Activated T-cell treated with anti-CD3 and anti-CD28 coated beads, Interleukin-2, amount 50 U/mL, for 48 hours (primary cell): ENCODE measurements at regions not wholly inside any gene's neighbourhood (a gene's known extent, or its start where the extent isn't known, plus 50 kb on each side); places are given as distances from the start of the nearest gene placed in this dataset.
"Not testable (repeated sequence)": the region's sequence is repeated elsewhere in the genome, so short reads cannot be mapped to it uniquely, and the experiment has no call there.

ENCODE experiments used
- DNase-seq, 2 experiments: peaks; one replicate each; pipeline ENCODE4 v3.0.0-alpha.2; 2020

DNA sequence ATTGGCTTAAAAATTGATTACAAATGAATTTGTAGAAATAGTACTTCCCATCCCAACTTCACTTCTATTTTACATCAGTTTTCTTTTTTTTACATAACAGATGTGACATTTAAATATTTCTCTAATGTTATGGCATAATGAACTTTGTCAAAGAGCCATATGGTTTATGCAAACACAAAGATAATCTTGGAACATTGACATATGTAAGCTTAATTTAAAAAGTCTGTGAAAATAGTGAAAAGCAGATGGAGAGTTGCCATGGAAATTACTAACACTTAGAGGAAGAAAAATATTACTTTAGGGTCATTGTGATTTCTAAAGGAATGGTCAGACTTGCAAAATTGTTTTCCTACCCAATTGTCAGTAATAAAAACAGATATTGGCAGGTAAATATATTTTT, 232.4 kb downstream of the AEBP2 start:
- DNase-seq, result no peak

DNA sequence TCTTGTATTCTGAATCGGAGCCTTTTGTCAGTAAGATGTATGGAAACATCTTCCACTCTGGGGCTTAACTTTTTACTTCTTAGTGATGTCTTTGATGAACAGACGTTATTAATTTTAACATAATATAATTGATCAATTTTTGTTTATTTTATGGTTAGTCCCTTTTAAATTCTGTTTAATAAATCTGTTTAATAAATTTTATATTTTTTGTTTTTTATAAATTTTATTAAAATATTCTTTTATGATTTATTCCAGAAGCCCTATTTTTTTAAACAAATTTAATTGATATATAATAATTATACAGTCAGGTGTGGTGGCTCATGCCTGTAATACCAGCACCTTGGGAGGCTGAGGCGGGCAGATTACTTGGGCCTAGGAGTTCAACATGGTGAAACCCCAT, 235.1 kb downstream of the AEBP2 start:
- no peak for DNase-seq

DNA sequence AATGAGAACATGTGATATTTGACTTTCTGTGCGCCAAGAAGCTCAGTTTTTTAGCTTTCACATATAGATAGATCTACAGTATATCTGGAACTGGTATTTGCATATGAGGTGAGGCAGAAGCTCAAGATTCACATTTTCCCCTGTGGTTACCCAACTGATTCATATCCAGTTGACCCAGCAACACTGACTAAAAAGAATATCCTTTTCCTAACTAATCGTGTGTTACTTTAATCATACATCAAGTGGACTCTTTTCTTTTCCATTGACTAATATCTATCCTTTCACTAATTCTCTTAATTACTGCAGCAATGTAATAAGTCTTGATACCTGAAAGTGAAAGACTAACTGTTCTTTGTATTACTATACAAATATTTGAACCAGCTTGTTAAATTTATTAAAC, 236.1 kb downstream of the AEBP2 start:
- DNase-seq, result no peak

DNA sequence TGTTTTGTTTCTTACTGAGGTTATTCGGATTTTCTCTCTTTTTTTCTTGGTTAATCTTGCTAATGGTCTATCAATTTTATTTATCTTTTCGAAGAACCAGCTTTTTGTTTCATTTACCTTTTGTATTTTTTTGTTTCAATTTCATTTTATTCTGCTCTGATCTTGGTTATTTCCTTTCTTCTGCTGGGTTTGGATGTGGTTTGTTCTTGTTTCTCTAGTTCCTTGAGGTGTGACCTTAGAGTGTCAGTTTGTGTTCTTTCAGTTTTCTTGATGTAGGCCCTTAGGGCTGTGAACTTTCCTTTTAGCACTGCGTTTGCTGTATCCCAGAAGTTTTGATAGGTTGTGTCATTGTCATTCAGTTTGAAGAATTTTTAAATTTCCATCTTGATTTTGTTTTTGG, 239.2 kb downstream of the AEBP2 start:
- not testable (repeated sequence) for DNase-seq

DNA sequence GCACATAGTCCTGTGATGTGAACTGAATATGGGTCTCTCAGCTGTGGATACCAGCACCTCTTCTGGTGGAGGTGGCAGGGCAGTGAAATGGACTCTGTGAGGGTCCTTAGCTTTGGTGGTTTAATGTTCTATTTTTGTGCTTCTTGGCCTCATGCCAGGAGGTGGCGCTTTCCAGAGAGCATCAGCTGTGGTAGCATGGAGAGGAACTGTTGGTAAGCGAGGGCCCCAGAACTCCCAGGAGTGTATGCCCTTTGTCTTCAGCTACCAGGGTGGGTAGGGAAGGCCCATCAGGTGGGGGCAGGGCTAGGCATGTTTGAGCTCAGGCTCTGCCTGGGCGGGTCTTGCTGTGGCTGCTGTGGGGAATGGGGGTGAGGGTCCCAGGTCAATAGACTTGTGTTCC, 241.7 kb downstream of the AEBP2 start:
- no peak for DNase-seq

DNA sequence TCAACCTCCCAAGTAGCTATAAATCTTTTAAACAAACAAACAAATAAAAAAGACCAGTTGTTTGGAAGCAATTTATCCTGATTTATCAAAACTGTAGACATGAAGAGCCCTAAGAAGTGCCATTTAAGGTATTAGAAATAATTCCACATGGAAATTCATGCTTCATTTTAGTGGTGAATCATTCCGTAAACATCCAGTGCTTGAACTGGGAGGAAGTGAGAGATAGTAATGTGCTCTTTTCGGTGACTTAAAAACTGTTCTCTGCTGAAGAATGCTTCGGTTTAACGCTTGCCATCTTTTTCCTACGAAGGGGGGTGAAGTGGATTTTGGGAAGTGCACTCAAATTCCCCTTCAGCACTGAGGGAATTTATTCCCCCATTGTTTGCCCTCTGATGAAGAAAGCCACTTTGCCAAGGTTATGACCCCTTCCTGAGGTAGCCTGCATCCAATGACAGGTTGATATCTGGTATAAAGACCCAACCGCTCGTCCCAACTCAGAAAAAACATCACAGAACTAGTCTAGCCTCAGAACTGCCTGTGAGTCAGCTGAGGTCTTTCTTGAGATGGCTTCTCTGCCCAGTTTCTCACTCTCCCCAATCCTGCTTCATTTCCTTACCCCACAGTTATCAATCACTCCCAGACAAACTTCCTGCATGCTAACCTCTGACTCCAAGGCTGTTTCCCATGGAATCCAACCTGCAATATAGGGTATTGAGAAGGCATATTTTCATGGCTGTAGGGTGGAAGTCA, 244.1 kb downstream of the AEBP2 start:
- DNase-seq, result no peak

DNA sequence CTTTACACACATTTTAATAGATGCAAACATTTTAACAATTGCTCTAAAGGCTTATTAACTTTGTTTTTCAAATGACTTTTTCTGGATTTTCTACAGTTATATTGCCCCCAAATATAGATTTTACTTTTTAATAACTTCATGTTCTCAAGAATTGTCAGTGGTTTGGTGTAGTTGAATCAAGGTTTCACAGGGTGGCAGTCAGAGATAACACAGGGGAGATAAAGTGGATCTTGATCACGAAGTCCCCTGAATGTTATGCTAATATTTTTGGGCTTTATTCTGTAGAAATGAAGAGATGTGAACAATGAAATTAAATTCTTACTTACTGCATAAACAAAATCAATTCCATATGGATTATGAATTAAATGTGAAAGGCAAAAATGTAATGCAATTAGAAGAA, 248.1 kb downstream of the AEBP2 start:
- no peak for DNase-seq

DNA sequence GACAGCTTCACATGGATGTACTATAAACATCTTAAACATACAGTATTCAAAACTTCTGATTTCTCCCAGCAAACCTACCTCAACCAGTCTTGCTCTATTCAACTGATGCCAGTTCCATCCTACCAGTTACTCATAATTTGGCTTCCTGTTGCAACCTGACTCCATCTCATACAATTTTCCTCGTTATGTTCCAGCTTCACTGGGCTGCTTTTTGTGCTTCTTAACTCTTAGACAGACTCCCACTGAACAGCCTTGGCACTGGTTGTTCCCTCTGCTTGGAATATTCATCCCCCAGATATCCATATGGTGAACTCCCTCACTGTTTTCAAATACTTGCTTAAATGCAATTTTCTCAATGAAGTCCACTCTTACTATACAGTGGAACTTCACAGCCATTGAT, 249.2 kb downstream of the AEBP2 start:
- DNase-seq, result no peak

DNA sequence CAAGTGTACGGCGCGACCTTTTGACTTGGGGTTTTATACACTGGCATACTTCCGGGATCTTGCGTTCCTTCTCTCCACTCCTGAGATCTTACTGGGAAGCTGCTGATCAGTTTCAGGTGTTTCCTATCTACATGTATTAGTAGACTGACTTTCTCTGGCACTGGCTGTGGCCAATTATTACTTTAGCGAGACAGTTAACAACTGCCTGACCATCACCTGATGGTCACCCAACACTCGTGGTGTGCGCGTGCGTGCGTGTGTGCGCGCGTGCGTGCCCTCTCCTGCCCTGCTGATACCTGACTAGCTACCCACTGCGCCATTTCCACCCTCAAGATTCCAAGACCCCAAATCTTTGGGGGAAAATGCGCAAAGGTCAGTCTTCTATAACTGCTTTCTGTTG, 249.9 kb downstream of the AEBP2 start:
- no peak for DNase-seq

DNA sequence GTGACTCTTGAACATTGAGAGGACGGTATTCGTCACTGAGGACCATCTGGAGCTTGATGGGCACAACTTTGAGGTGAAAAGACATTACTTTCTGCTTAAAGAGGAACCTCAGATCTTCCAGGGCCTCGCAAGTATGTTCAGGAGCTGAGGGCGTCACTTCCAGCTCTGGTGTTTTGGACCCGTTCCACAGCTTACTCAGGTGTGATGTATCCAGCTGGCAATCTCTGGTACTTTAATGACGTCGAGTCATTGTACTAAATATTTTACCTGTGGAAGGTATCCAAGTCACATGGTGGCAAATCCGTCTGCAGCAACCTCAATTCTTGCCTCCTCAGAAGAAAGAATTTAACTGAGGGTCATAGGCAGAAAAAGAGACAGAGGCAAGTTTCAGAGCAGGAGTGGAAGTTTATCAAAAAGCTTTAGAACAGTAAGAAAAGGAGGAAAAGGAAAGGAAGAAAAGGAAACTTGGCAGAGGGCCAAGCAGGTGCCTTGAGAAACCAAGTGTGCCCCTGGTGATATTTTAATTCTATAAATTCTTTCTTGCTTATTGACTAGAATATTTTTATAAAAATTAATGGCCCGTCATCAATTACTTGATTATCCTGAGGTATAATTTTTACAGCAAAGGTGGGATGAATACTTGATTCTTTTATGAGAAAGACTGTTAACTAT, 250.6 kb downstream of the AEBP2 start:
- no peak for DNase-seq

DNA sequence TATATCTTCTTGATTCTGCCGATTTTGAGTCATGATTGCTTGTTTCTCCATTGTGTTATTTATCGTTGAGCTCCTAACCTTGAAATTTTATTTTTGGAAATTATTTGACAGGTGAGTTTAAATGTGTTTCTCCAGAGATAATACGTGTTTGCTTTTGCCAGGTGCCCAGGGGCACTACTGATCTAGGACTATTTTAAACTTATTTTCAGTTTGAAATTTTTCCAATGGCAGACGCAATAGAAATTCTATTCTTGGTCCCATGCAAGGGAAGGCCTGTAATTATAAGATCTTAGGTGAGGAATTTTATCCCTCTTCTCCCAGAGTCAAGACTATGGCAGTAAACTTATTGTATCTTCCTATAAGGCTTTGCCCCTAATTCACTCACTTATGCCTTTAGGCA, 252.8 kb downstream of the AEBP2 start:
- DNase-seq, result no peak

DNA sequence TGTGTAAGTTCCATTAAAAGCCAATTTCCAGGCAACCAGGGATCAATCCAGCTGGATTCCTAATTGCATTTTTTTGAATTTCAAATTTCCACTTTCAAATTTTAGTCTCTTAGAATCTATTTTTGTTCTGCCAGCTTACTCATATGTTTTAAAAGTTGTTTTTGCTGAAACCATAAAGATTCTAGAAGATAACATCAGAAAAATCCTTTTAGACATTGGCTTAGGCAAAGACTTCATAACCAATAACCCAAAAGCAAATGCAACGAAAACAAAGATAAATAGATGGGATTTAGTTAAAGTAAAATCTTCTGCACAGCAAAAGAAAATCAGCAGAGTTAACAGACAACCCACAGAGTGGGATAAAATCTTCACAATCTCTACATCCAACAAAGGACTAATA, 253.3 kb downstream of the AEBP2 start:
- no peak for DNase-seq

DNA sequence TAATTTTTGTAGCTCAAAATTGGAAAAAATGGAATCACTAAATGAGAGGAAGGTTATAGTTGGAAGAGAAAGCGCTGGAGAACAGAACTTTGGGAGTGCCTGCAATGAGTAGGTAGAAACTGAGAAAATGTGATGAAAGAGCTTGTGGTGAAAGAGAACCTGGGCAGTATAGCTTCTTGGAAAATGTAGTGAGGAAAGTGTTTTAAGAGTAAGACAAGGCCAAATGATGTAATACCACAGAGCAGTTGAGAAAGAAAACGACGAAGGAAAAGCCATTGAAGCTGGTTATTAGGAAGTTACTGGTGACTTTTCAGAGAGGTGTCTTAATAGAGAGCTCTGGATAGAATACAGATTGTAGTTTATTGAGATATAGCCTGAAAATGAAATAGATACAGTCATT, 255.3 kb downstream of the AEBP2 start:
- no peak for DNase-seq

DNA sequence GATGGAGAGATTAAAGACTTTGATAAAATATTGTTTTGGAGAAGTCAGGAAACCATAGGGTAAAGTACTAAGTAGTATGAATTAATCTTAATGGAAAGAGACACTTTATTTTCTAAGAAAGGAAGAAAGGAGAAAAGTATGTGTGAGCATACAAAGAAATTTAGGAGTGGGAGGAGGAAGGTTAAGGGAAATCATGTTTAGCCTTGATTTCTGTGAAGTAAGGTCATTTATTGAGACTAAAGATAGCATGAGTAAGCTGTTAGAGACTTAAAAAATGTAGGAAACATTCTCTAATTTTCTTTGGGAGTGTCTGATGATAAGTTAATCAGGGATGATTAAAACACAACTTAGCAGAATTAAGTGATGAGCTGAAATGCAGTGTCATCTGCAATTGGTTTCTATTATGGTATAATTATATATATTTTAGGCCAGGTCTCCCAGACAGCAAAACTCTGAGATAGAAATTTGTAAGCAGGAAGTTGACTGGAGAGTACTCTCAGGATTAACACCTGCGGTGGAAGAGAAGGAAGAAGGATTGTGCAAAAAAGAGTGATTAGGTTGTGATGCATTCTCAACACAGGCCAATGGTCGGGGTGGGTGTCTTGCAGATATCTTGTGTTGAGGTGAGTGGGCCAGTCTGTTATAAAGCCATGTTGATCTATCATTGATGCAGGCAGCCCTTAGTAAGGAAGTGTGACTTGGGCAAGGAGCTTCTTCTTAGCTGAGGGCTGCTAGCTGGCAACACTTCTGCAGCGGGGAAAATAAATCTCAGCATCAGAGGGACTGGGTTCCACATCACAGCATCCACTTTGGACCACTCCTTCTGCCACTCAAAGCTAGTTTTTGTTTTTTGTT, 256.2 kb downstream of the AEBP2 start:
- DNase-seq, result no peak

DNA sequence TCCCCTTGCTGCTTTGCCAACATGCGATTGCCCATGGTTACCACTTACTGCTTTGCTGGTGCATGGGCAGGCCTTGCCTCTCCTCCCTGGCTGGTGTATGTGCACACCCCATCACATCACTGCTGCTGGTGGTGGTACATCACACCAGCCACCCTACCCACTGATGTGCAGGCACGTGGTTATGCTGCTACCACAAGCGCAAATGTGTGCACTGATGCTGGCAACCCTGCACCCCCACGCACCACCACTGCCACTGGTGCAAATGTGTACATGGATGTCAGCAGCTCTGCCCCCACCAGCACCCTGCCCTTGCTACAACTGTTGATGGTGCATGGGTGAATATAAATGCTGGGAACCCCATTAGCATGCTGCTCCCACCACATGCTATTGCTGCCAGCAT, 261.7 kb downstream of the AEBP2 start:
- no peak for DNase-seq

DNA sequence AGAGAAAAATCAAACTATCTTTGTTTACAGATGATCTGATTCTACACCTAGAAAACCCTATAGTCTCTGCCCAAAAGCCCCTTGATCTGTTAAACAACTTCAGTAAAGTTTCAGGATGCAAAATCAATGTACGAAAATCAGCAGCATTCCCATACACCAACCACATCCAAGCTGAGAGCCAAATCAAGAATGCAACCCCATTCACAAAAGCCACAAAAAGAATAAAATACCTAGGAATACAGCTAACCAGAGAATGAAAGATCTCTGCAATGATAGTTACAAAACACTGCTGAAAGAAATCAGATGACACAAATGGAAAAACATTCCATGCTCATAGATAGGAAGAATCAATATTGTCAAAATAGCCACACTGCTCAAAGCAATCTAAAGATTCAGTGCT, 265.7 kb downstream of the AEBP2 start:
- no peak for DNase-seq

DNA sequence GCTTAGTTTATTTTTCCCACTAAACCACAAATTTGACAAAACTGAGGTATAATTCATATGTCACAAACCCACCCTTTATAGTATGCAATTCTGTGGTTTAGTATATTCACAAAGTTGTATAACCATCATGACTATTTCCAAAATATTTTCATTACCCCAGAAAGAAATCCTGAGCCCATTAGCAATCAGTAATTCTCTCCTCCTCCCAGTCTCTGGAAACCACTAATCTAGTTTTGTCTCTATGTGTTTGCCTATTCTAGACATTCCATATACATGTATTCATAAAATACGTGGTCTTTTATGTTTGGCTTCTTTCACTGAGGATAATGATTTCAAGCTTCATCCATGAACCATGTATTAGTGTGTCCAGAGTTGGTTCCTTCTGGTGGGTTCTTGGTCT, 267.6 kb downstream of the AEBP2 start:
- no peak for DNase-seq

DNA sequence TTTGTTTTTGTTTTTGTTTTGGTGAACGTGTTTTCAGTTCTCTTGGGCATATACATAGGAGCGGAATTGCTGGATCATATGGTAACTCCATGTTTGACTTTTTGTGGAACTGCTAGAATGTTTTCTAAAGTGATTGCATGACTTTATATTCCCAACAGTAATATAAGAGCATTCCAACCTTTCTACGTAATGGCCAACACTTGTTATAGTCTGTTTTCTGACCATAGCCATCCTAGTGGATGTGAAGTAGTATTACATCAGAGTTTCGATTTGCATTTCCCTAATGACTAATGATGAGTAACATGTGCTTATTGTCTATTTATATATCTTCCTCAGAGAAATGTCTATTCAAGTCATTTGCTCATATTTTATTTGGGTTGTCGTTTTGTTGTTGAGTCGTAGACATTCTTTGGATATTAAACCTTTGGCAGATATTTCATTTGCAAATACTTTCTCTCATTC, 268.7 kb downstream of the AEBP2 start:
- DNase-seq, result no peak

DNA sequence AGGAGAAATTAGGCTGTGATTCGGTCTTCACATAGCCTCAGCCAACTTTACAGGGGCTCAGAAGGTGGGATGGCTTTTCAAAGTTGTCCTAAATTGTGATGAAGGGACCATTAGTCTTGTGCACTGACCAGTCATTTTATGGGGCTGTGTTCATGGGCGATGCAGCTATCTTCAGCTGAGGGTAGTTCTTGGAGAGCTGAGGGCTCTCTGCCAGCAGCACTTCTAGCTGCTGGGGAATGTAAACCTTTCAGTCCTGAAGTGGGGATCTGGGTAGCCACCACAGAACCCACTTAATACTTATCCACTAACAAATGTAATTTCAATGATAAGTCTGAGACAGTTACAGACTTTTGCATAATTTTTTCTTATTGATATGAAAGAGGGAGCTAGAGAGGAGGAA, 270.6 kb downstream of the AEBP2 start:
- no peak for DNase-seq

DNA sequence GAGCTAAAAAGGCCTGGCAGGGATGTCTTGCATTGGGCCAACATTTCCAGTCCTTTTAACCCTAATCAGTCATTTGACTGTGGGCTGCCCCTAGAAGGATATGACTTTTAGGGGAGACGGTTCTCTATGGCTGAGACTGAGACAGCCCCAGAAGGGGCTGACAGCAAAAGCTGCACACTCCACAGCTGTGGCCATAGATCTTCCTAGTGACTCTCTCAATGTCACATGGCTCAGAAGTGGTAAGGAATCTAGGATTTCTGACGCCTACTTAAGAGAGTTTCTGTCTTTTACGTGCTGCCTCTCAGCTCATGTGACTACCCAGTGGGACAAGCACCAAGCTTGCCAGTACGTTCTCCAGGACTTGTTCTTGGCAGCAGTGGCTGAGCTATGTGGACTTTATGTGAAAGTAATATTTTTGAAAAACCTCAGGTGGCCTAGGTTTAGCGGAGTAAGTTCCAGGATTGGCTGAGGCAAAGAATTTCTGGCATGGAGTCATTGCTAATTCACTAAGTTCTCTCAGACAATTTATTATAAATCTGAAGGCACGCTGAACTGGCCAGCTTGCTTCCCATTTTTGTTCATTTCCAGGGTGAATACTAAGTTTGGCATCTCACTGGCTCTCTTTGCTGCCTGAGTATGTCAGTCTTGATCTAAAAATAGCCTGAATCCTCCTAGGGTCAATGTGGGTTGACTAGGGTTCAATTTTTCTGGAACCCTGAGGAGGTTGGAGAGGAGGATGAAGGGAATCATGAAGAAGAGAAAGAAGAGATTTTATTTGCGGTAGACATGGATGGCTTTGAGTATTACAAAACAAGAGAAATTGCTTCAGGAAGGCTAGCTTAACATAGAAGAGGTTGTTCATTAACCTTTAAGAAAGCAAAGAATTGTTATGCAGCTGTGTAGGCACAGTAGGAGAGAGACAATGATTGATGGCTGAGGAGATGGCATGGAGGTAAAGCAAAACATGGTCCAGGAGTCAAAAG, 271.8 kb downstream of the AEBP2 start:
- DNase-seq, result no peak

DNA sequence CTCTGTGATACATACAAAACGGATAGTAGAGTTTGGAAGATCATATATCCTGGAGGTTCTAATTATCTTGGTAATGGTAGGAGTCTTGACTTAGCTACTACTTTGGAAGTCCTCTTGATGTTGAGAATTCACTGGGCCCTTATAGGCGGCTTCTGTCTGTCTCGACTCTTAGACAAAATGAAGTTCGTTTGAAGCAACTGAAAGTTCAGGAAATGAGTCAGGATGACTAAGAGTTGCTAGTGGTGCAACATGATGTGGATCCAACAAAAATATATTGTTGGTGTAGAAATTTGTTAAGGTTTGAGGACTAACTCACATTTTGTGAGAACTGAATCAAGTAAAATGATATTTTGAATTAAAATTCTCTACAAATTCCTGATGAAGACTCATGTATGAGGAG, 272.7 kb downstream of the AEBP2 start:
- DNase-seq, result no peak

DNA sequence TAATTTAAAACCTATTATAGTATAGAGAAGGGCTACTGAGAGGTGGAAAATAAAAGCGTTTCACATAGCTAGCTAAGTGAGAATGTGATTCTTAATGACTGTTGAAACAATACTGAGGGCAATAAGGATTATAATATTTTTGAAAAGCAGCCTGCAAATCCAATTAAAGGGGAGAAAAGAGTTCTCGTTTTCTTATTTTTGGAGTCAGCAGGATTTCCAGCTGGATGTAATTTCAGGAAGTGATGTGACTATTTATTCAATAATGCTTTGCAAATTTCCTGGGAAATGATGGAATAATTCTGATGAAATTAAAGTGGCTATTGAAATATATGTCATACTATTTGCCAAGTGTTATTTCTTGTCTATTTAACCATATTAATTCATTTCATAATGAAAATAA, 279.1 kb downstream of the AEBP2 start:
- no peak for DNase-seq

DNA sequence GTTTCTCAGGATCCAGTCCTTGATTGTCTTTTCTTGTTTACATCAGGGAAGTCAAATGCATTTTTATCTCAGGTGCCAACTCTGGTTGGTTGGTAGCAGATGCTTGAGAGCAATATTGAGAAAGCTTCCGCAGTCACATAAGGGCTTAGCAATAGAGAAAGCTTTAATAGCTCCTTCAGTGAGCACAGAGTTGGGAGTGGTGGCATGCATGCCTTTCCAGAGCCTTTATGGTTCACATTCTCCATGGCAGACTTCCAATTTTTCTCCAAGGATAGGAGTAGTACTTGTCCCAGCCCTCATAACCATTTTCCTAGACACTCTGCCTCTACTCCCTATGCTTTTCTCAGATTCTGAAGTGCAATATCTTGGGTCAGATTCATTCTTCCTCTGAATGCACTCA, 280.4 kb downstream of the AEBP2 start:
- no peak for DNase-seq
